ENCODE measurements at regions not wholly inside any gene's neighbourhood (a gene's known extent, or its start where the extent isn't known, plus 50 kb on each side); places are given as distances from the start of the nearest gene placed in this dataset.

GRCh38 chr15:67969892-67970291, 84.2 kb upstream of the PIAS1 start:
- no peak overlapping the region for H3K27ac Mint-ChIP-seq
- CTCF ChIA-PET: interaction anchor here (0.7 kb wide), 1 partner anchor 535 kb away, joined by 3 read pairs; no protein-coding TSS in a partner anchor
- DNase-seq (ENCODE audit: low spot score): no peak

GRCh38 chr15:67972377-67972776, 81.7 kb upstream of the PIAS1 start:
- no peak for ATAC-seq
- H3K27ac Mint-ChIP-seq: no peak overlapping the region
- peaks cover 27% of the 10 kb centered on the region for H3K4me1 Mint-ChIP-seq
- no peaks in the 10 kb centered on the region for H3K36me3 Mint-ChIP-seq
- ChIA-PET CTCF (no interaction called here), POLR2A (interaction anchor here (0.7 kb wide), 1 partner anchor 96 kb away, joined by 5 read pairs; no protein-coding TSS in a partner anchor)
- no peak overlapping the region for H3K4me3 Mint-ChIP-seq
- TF ChIP-seq GRHL2 (CRISPR knock-in tag; IDR thresholded peaks at IDR 0.05; ENCODE audit: insufficient replicate concordance, severe bottlenecking) (no peak), ATF1 (CRISPR knock-in tag; IDR thresholded peaks at IDR 0.05) (no peak), ATF2 (CRISPR knock-in tag; IDR thresholded peaks at IDR 0.05; ENCODE audit: borderline replicate concordance, low read depth) (no peak), IRF2 (CRISPR knock-in tag; IDR thresholded peaks at IDR 0.05; ENCODE audit: borderline replicate concordance, low read depth) (no peak), CREM (CRISPR knock-in tag; IDR thresholded peaks at IDR 0.05) (no peak), FOXP1 (CRISPR knock-in tag; IDR thresholded peaks at IDR 0.05; ENCODE audit: borderline replicate concordance) (no peak), ZBTB43 (CRISPR knock-in tag; IDR thresholded peaks at IDR 0.05) (no peak), ZSCAN18 (CRISPR knock-in tag; IDR thresholded peaks at IDR 0.05) (no peak), JUN (CRISPR knock-in tag; IDR thresholded peaks at IDR 0.05) (no peak), ZNF281 (CRISPR knock-in tag; IDR thresholded peaks at IDR 0.05) (no peak), GABPB1 (CRISPR knock-in tag; IDR thresholded peaks at IDR 0.05) (no peak), TCF7 (CRISPR knock-in tag; IDR thresholded peaks at IDR 0.05; ENCODE audit: low read depth) (no peak), SMAD4 (CRISPR knock-in tag; IDR thresholded peaks at IDR 0.05) (no peak), ESRRA (CRISPR knock-in tag; IDR thresholded peaks at IDR 0.05; ENCODE audit: borderline replicate concordance) (no peak), CREB1 (CRISPR knock-in tag; IDR thresholded peaks at IDR 0.05) (no peak), TEAD1 (CRISPR knock-in tag; IDR thresholded peaks at IDR 0.05) (no peak), MYBL2 (CRISPR knock-in tag; IDR thresholded peaks at IDR 0.05) (no peak), FOXJ3 (CRISPR knock-in tag; IDR thresholded peaks at IDR 0.05; ENCODE audit: borderline replicate concordance) (no peak), CDX4 (CRISPR knock-in tag; IDR thresholded peaks at IDR 0.05; ENCODE audit: borderline replicate concordance) (no peak), ZNF671 (CRISPR knock-in tag; IDR thresholded peaks at IDR 0.05) (no peak)
- peaks cover 6% of the 10 kb centered on the region for H3K9me3 Mint-ChIP-seq
- no peak for DNase-seq (ENCODE audit: low spot score)
- H3K27me3 Mint-ChIP-seq (ENCODE audit: low read depth): no peaks in the 10 kb centered on the region; the same call in 1 of the 2 replicates

More at GRCh38 chr15:67969892-67970291, 84.2 kb upstream of the PIAS1 start:
- Mint-ChIP-seq H3K9me3 (no peaks in the 10 kb centered on the region), H3K4me3 (no peak overlapping the region), H3K36me3 (no peaks in the 10 kb centered on the region), H3K27me3 (ENCODE audit: low read depth) (no peaks in the 10 kb centered on the region), H3K4me1 (peaks cover 22% of the 10 kb centered on the region)
- TF ChIP-seq NFYB (CRISPR knock-in tag; conservative IDR thresholded peaks at IDR 0.05; ENCODE audit: low read depth): no peak
- no peak for TF ChIP-seq MYBL2 (CRISPR knock-in tag; IDR thresholded peaks at IDR 0.05)
- no peak for TF ChIP-seq MXD4 (CRISPR knock-in tag; IDR thresholded peaks at IDR 0.05; ENCODE audit: borderline replicate concordance)
- TF ChIP-seq CDX4 (CRISPR knock-in tag; IDR thresholded peaks at IDR 0.05; ENCODE audit: borderline replicate concordance): no peak
- TF ChIP-seq ATF2 (CRISPR knock-in tag; IDR thresholded peaks at IDR 0.05; ENCODE audit: borderline replicate concordance, low read depth): no peak
- TF ChIP-seq NFATC4 (CRISPR knock-in tag; IDR thresholded peaks at IDR 0.05): no peak
- TF ChIP-seq JAZF1 (CRISPR knock-in tag; IDR thresholded peaks at IDR 0.05): no peak
- no peak for TF ChIP-seq HMGA2 (CRISPR knock-in tag; IDR thresholded peaks at IDR 0.05)
- POLR2A ChIA-PET: no interaction called here
- ATAC-seq: no peak

Measured in WTC11 (cell line).